ENCODE measurements at regions not wholly inside any gene's neighbourhood (a gene's known extent, or its start where the extent isn't known, plus 50 kb on each side); places are given as distances from the start of the nearest gene placed in this dataset.
"Not testable (repeated sequence)": the region's sequence is repeated elsewhere in the genome, so short reads cannot be mapped to it uniquely, and the experiment has no call there.

- H3K27me3 ChIP-seq, H3K36me3 ChIP-seq, H4K20me1 ChIP-seq, H3K4me2 ChIP-seq, H3K27ac ChIP-seq, H3K9me3 ChIP-seq, H3K4me1 ChIP-seq, H3K4me3 ChIP-seq, H3K9ac ChIP-seq: not testable (repeated sequence)
These were observed 75.6 kb downstream of the MRPL39 start for GRCh38 chr21:25531538-25532250.

DNA sequence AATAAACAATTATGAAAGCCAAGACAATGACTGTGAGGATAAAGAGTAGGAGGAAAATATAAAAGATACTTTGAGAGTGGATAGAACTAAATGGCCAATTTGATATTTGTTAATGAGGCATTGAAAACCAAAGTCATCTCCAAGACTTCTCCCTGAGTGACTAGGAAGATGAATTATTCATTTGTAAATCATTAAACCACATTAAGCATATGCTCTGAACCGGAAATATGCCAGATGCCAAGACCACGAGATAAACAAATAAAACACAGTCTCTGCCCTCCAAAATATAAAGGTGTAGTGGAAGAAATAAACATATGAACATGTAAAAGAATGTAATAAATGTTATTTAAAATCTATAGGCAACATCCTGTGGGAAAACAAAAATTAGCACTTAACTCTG, 78.8 kb downstream of the MRPL39 start:
- no peak overlapping the region for H3K27ac ChIP-seq
- no peak overlapping the region for H3K9ac ChIP-seq

DNA sequence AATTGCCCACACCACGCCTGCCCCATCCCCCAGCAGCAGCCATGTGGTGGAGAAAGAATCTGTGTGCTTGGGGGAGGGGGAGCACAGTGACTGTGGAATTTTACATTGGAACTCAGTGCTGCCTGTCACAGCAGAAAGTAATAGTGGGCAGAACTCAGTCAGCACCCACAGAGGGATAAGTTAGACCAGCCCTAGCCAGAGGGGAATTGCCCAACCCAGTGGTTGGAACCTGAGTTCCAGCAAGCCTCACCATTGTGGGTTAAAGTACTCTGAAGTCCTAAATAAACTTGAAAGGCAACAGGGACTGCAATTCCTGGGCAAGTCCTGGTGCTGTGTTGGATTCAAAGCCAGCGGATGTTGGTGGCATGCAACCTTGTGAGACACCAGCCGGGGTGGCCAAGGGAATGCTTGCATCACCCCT, 88.8 kb downstream of the MRPL39 start:
- no peak for TF ChIP-seq Cebpa-rat (IDR thresholded peaks at IDR 0.05)
- Histone ChIP-seq H3K9ac (no peak overlapping the region), H3K4me3 (no peak overlapping the region)

More for the DNA sequence above, 78.8 kb downstream of the MRPL39 start:
- Histone ChIP-seq H3K27me3 (no peaks in the 10 kb centered on the region), H3K4me3 (no peak overlapping the region), H3K4me1 (no peaks in the 10 kb centered on the region), H4K20me1 (no peaks in the 10 kb centered on the region), H3K4me2 (no peak overlapping the region), H3K9me3 (peaks cover 6% of the 10 kb centered on the region; the same call in 1 of the 2 replicates), H3K36me3 (no peaks in the 10 kb centered on the region)
- no peak for TF ChIP-seq Cebpa-rat (IDR thresholded peaks at IDR 0.05)

GRCh38 chr21:25515484-25516405, 91.5 kb downstream of the MRPL39 start:
- no peak overlapping the region for H3K4me2 ChIP-seq
- H3K4me3 ChIP-seq: no peak overlapping the region
- no peaks in the 10 kb centered on the region for H3K27me3 ChIP-seq
- no peaks in the 10 kb centered on the region for H3K4me1 ChIP-seq
- no peak for TF ChIP-seq Cebpa-rat (IDR thresholded peaks at IDR 0.05)
- no peaks in the 10 kb centered on the region for H4K20me1 ChIP-seq
- no peak overlapping the region for H3K27ac ChIP-seq
- no peaks in the 10 kb centered on the region for H3K9me3 ChIP-seq
- H3K36me3 ChIP-seq: no peaks in the 10 kb centered on the region
- H3K9ac ChIP-seq: no peak overlapping the region

More for the DNA sequence above, 88.8 kb downstream of the MRPL39 start:
- Histone ChIP-seq H3K27me3 (no peaks in the 10 kb centered on the region), H3K4me2 (no peak overlapping the region), H3K36me3 (no peaks in the 10 kb centered on the region), H3K27ac (no peak overlapping the region), H4K20me1 (no peaks in the 10 kb centered on the region), H3K4me1 (no peaks in the 10 kb centered on the region), H3K9me3 (no peaks in the 10 kb centered on the region)

GRCh38 chr21:25513810-25514209, 93.5 kb downstream of the MRPL39 start:
- Histone ChIP-seq H3K27me3 (no peaks in the 10 kb centered on the region), H3K36me3 (no peaks in the 10 kb centered on the region), H3K9ac (no peak overlapping the region), H3K4me1 (no peaks in the 10 kb centered on the region), H3K9me3 (no peaks in the 10 kb centered on the region), H3K27ac (no peak overlapping the region), H3K4me2 (no peak overlapping the region), H4K20me1 (no peaks in the 10 kb centered on the region), H3K4me3 (no peak overlapping the region)
- TF ChIP-seq Cebpa-rat (IDR thresholded peaks at IDR 0.05): no peak

DNA sequence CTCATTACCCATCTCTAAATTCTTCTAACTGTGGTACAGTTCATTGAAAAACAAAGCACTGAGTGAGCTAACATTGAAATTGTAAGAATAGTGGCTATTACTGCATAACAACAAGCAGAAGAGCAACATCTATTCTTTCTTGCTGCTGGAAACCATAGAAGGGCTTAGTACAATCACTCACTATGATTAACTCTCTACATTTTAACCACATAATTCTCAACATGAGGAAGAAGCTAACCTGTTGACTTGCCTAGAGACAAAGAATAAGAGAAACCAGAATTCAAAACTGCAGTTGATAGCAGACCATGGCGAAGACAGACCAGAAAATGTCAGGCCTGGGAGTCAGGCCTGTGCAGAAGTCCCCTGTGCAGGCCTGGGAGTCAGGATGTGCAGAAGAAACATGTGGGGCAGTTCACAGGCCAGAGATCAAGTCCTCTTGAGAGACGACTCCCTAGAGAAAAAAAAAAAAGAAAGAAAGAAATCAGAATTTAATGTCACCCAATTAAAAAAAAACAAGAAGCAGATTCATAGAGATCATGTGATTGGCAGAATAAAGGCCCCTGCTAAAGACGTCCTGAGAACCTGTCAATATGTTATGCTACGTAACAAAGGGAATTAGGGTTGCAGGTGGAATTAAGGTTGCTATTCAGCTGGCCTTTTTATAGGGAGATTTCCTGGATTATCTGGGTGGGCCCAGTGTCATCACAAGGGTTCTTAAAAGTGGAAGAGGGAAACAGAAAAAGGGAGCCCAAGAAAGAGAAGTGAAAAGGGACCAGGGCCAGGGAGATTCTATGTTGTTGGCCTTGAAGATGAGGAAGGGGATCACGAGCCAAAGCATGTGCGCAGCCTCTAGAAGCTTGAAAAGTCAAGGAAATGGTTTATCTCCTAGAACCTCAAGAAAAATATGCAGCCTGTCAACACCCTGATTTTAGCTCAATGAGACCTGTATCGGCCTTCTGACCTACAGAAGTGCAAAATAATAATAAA, 94.9 kb downstream of the MRPL39 start:
- no peak overlapping the region for H3K27ac ChIP-seq
- no peaks in the 10 kb centered on the region for H3K4me1 ChIP-seq
- TF ChIP-seq Cebpa-rat (IDR thresholded peaks at IDR 0.05): no peak
- no peaks in the 10 kb centered on the region for H4K20me1 ChIP-seq
- no peaks in the 10 kb centered on the region for H3K9me3 ChIP-seq
- no peaks in the 10 kb centered on the region for H3K36me3 ChIP-seq
- H3K9ac ChIP-seq: no peak overlapping the region
- no peak overlapping the region for H3K4me3 ChIP-seq
- H3K27me3 ChIP-seq: no peaks in the 10 kb centered on the region
- H3K4me2 ChIP-seq: no peak overlapping the region

DNA sequence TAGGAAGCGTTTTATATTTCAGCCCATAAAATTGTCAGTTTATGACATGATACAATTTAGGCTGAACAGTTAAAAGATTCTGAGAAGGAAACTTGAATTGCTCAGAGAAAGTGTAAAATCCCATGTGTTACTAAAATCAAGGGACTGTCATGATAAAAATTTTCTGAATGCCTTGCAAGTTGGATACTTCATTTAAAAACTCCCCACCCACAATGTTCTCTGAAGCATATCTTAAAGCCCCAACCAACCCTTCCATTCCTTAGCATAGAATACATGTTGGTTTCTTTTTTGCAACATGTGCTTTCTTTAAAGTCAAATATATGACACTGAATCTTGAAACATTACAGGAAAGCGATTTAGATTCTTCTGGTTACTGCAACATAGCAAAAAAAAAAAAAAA, 97.4 kb downstream of the MRPL39 start:
- no peaks in the 10 kb centered on the region for H3K4me1 ChIP-seq
- no peak overlapping the region for H3K27ac ChIP-seq
- H3K27me3 ChIP-seq: no peaks in the 10 kb centered on the region
- no peak overlapping the region for H3K9ac ChIP-seq
- no peak for TF ChIP-seq Cebpa-rat (IDR thresholded peaks at IDR 0.05)
- H3K36me3 ChIP-seq: no peaks in the 10 kb centered on the region
- no peak overlapping the region for H3K4me2 ChIP-seq
- no peaks in the 10 kb centered on the region for H4K20me1 ChIP-seq
- H3K4me3 ChIP-seq: no peak overlapping the region
- H3K9me3 ChIP-seq: no peaks in the 10 kb centered on the region

- H3K4me1 ChIP-seq: no peaks in the 10 kb centered on the region
- no peaks in the 10 kb centered on the region for H3K36me3 ChIP-seq
- H3K9me3 ChIP-seq: no peaks in the 10 kb centered on the region
- H3K4me3 ChIP-seq: no peak overlapping the region
- H3K27ac ChIP-seq: no peak overlapping the region
- no peak overlapping the region for H3K4me2 ChIP-seq
- TF ChIP-seq Cebpa-rat (IDR thresholded peaks at IDR 0.05): no peak
- H3K27me3 ChIP-seq: no peaks in the 10 kb centered on the region
- no peaks in the 10 kb centered on the region for H4K20me1 ChIP-seq
- H3K9ac ChIP-seq: no peak overlapping the region
These were observed 98.9 kb downstream of the MRPL39 start for GRCh38 chr21:25508364-25508763.

DNA sequence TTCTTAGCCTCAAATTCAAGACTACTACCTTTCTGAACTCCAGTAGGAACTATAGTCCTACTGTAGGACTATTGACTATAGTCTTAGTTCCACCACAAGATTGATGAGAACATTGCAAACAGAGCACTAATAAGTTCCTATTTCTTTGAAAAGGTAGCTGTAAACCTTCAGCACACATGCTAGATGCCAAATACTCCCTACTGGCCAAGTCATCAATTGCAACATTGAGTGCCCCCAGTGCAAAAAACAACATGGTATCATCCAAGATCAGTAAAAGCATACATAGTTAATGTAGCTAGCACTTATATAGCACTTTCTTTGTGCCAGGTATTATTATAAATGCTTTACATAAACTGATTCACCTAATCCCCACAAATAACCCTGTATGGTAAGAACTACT, 99.8 kb downstream of the MRPL39 start:
- H3K9me3 ChIP-seq: peaks cover 2% of the 10 kb centered on the region
- no peaks in the 10 kb centered on the region for H3K36me3 ChIP-seq
- no peaks in the 10 kb centered on the region for H3K4me1 ChIP-seq
- no peak overlapping the region for H3K4me3 ChIP-seq
- H3K27ac ChIP-seq: no peak overlapping the region
- H4K20me1 ChIP-seq: no peaks in the 10 kb centered on the region
- TF ChIP-seq Cebpa-rat (IDR thresholded peaks at IDR 0.05): no peak
- no peak overlapping the region for H3K4me2 ChIP-seq
- no peaks in the 10 kb centered on the region for H3K27me3 ChIP-seq
- no peak overlapping the region for H3K9ac ChIP-seq
